SU-DHL-6 (cell line): ENCODE measurements at regions not wholly inside any gene's neighbourhood (a gene's known extent, or its start where the extent isn't known, plus 50 kb on each side); places are given as distances from the start of the nearest gene placed in this dataset.

Experiments used
- H2AFZ ChIP-seq: fragments of 200-600 bp; sonication (generic); 2 replicates; pipeline ENCODE4 v1.6.1; 2014; ENCODE audit warnings: low read depth, mild to moderate bottlenecking, moderate library complexity, mixed read lengths, antibody characterized with exemption, low read length; ENCODE audit not compliant: severe bottlenecking
- H3F3A ChIP-seq: fragments of 200-600 bp; shearing (Covaris generic); 2 replicates; pipeline ENCODE4 v1.6.0; 2016; ENCODE audit warnings: antibody characterized with exemption, mild to moderate bottlenecking; ENCODE audit not compliant: insufficient read depth
- H3K27ac ChIP-seq: fragments of 200-600 bp; sonication (generic); 2 replicates; pipeline ENCODE4 v1.5.1; 2016; ENCODE audit warnings: low read depth, mild to moderate bottlenecking, low read length, moderate library complexity, mixed read lengths
- H3K27me3 ChIP-seq: fragments of 200-600 bp; sonication (generic), shearing (Covaris generic); 2 replicates; pipeline ENCODE4 v1.6.0; 2014; ENCODE audit warnings: mild to moderate bottlenecking, low read length
- H3K36me3 ChIP-seq: fragments of 200-600 bp; sonication (generic); 2 replicates; pipeline ENCODE4 v1.6.1; 2014; ENCODE audit warnings: mild to moderate bottlenecking, low read length, mixed read lengths
- H3K4me2 ChIP-seq: fragments of 300-600, 200-600 bp; shearing (Covaris generic), sonication (generic); 2 replicates; pipeline ENCODE4 v1.6.0; 2014; ENCODE audit warnings: low read length, low read depth, mild to moderate bottlenecking; ENCODE audit not compliant: poor library complexity, severe bottlenecking
- H3K4me3 ChIP-seq: fragments of 200-600 bp; sonication (generic); 2 replicates; pipeline ENCODE4 v1.5.1; 2014; ENCODE audit warnings: antibody characterized with exemption, low read length, mild to moderate bottlenecking, mixed read lengths; ENCODE audit not compliant: insufficient read depth, poor library complexity, severe bottlenecking
- H3K79me2 ChIP-seq: fragments of 200-600 bp; sonication (generic); 2 replicates; pipeline ENCODE4 v1.6.1; 2014; ENCODE audit warnings: mild to moderate bottlenecking, low read length, moderate library complexity; ENCODE audit not compliant: insufficient read depth
- H3K9ac ChIP-seq: fragments of 200-600 bp; sonication (generic); 2 replicates; pipeline ENCODE4 v1.7.0; 2014; ENCODE audit warnings: mild to moderate bottlenecking, low read length
- H3K9me2 ChIP-seq: fragments of 200-600 bp; sonication (generic); replicated peaks from 2 replicates; pipeline ENCODE4 v1.6.1; 2014; ENCODE audit warnings: low read length; ENCODE audit not compliant: insufficient read depth
- H3K9me3 ChIP-seq: fragments of 200-600 bp; sonication (generic); 2 replicates; pipeline ENCODE4 v1.6.1; 2014; ENCODE audit warnings: low read length, mixed read lengths; ENCODE audit not compliant: insufficient read depth
- H4K20me1 ChIP-seq: fragments of 200-600 bp; sonication (generic); 2 replicates; pipeline ENCODE4 v1.6.1; 2014; ENCODE audit warnings: low read depth, mild to moderate bottlenecking, antibody characterized with exemption, low read length, moderate library complexity, mixed read lengths
- CTCF ChIP-seq: fragments of 200-600 bp; sonication (generic); IDR thresholded peaks from one replicate; pipeline ENCODE4 v1.5.1; 2017; ENCODE audit warnings: antibody characterized with exemption, mild to moderate bottlenecking, low read length, moderate library complexity; ENCODE audit not compliant: insufficient read depth, poor library complexity, severe bottlenecking
- EZH2phosphoT487 ChIP-seq: fragments of 200-600 bp; sonication (generic), shearing (Covaris generic); conservative IDR thresholded peaks from 2 replicates; pipeline ENCODE4 v1.6.1; 2018; ENCODE audit warnings: mild to moderate bottlenecking, antibody characterized with exemption, low read length, moderate library complexity, mixed read lengths

- no peaks in the 10 kb centered on the region for H3K27me3 ChIP-seq
- H2AFZ ChIP-seq = no peak overlapping the region
- no peaks in the 10 kb centered on the region for H3K9me2 ChIP-seq
- TF ChIP-seq CTCF (no peak), EZH2phosphoT487 (no peak)
- H3K27ac ChIP-seq = no peak overlapping the region
- no peaks in the 10 kb centered on the region for H4K20me1 ChIP-seq
- H3F3A ChIP-seq = no peaks in the 10 kb centered on the region
- H3K4me3 ChIP-seq = no peak overlapping the region
- no peaks in the 10 kb centered on the region for H3K9me3 ChIP-seq
- no peaks in the 10 kb centered on the region for H3K79me2 ChIP-seq
- H3K4me2 ChIP-seq = no peak overlapping the region
- H3K36me3 ChIP-seq = no peaks in the 10 kb centered on the region
- H3K9ac ChIP-seq = no peak overlapping the region
Measured at GRCh38 chr3:14254812-14255702, 76.4 kb downstream of the LSM3 start.

GRCh38 chr3:14256046-14256445, 77.4 kb downstream of the LSM3 start:
- H3K27me3 ChIP-seq = no peaks in the 10 kb centered on the region
- H3K36me3 ChIP-seq = no peaks in the 10 kb centered on the region
- H3K9me2 ChIP-seq = no peaks in the 10 kb centered on the region
- H3F3A ChIP-seq = no peaks in the 10 kb centered on the region
- no peaks in the 10 kb centered on the region for H4K20me1 ChIP-seq
- H3K4me3 ChIP-seq = no peak overlapping the region
- no peaks in the 10 kb centered on the region for H3K9me3 ChIP-seq
- H3K27ac ChIP-seq = no peak overlapping the region
- H2AFZ ChIP-seq = no peak overlapping the region
- no peak for TF ChIP-seq CTCF
- TF ChIP-seq EZH2phosphoT487 = no peak
- no peaks in the 10 kb centered on the region for H3K79me2 ChIP-seq
- H3K4me2 ChIP-seq = no peak overlapping the region
- no peak overlapping the region for H3K9ac ChIP-seq

GRCh38 chr3:14256561-14257342, 78.1 kb downstream of the LSM3 start:
- H3K9me2 ChIP-seq = no peaks in the 10 kb centered on the region
- H3K27ac ChIP-seq = no peak overlapping the region
- no peak overlapping the region for H3K4me2 ChIP-seq
- H3K36me3 ChIP-seq = no peaks in the 10 kb centered on the region
- H3K9ac ChIP-seq = no peak overlapping the region
- H3K4me3 ChIP-seq = no peak overlapping the region
- H2AFZ ChIP-seq = no peak overlapping the region
- TF ChIP-seq CTCF (no peak), EZH2phosphoT487 (no peak)
- no peaks in the 10 kb centered on the region for H4K20me1 ChIP-seq
- no peaks in the 10 kb centered on the region for H3F3A ChIP-seq
- H3K9me3 ChIP-seq = no peaks in the 10 kb centered on the region
- H3K79me2 ChIP-seq = no peaks in the 10 kb centered on the region
- H3K27me3 ChIP-seq = no peaks in the 10 kb centered on the region
